Occipital lobe (tissue), 1 donor: ENCODE measurements at regions not wholly inside any gene's neighbourhood (a gene's known extent, or its start where the extent isn't known, plus 50 kb on each side); places are given as distances from the start of the nearest gene placed in this dataset.
"Not testable (repeated sequence)": the region's sequence is repeated elsewhere in the genome, so short reads cannot be mapped to it uniquely, and the experiment has no call there.

Experiments used
- DNase-seq: peaks from one replicate; lab custom pipeline; 2025; lab: John Stamatoyannopoulos, UW

DNA sequence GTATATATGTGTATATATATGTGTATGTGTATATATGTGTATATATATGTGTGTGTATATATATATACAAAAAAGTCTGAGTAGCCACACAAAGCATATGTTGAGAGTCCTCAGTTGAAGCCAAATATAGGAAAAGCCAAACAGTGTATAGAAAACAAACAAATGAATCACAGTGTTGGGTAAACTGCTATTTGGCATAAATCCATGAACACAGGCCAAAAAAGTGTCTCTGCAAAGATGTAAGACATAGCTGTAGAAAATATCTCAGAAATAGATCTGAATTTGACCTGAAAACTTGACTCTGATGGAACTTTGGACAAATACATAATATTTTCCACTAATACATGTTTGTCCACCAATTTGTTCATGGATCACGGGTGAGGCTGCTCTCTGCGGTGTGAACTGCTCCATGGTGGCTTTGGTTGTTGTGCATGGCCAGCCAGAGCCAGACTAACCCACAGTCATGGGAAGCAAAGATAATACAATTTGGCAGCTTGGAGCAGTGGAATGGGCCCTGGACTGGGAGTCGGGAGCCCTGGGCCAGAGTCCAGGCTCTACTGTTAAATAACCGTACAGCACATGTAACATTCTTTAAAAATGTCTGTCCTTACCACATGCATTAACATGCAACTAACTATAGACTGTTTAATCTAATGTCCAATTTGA is 76.9 kb upstream of the EED start:
- no peak for DNase-seq

DNA sequence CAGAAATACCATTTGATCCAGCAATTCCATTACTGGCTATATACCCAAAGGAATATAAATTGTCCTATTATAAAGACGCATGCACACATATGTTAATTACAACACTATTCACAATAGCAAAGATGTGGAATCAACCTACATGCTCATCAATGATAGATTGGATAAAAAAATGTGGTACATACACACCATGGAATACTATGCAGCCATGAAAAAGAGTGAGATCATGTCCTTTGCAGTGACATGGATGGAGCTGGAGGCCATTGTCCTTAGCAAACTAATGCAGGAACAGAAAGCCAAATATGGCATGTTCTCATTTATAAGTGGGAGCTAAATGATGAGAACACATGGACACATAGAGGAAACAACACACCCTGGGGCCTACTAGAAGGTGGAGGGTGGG is 78.3 kb upstream of the EED start:
- not testable (repeated sequence) for DNase-seq

DNA sequence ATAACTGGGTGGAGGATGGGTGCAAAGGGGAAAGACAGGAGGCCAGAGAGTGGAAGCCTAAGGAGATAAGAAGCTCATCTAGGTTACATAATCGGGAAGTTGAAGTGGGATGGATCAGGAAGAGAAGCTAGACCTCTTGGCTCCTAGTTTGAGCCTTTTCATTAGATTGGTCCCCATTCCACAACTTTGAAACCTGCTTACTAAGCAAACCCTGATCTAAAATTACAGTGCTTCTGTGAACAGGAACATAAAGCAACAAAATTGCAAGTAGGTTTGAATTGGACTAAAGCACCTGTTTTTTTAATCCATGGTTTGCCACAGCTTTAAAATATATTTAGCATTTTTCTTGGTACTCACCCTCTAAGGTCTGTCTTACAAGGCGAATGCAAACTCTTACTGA is 80.4 kb upstream of the EED start:
- DNase-seq = no peak

DNA sequence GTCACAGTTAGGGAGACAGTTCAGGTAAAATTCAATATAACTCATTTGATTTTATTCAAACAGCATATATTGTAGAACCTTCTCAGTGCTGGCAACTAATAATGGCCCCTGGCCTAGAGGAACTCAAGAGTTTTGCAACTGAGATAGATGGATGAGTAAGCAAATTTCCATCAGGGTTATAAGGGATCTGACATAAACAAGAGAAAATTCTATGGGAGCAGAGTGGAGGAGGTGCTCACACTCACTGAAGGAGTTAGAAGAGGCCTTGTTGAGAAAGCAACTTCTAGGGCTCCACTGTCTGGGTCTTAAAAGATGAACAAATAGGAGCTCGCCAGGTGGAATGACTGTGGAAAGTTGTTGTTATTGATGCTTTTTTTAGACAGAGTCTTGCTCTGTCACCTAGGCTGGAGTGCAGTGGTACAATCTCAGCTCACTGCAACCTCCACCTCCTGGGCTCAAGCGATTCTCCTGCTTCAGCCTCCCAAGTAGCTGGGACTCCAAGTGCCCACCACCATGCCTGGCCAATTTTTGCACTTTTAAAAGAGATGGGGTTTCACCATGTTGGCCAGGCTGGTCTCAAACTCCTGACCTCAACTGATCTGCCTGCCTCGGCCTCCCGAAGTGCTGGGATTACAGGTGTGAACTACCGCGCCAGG is 81.2 kb upstream of the EED start:
- DNase-seq = not testable (repeated sequence)

DNA sequence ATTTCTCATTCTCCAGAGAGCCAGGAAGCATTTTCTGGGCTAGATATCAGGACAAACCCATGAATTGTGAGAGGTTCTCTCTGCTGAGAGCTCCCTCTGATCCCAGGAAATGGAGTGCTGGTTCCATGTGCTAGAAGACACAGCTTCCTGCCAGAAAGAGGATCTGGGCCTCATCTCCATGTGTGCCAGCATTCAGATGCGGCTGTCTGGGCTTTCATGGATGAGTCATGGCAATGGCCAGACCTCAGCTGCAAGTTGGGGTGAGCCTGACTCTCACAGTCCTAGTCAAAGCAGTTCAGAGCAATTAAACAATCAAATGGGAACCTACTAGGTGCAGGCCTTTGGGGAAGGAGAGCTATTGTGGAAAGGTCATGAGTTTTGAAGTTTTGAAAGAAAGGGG is 82.3 kb upstream of the EED start:
- DNase-seq = peak; percentile 27

DNA sequence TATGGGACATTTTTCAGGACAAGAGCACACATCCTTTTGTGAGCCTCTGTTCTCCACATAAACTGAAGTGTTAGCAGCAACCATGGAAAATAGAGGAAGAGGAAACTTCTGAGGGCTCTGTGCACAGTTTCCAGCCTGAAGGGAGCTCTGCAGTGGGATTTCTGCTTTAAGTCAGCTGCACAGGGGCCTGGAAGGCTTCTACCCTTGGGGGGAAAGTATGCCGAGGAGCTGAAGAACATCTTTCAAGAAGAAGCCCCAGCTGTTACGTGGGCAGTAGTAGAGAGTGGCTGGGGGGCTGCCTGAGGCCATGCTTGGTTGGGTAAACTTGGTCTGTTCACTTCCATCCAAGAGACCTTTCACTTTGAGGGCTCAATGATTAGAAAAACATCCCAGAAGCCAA is 82.7 kb upstream of the EED start:
- no peak for DNase-seq

DNA sequence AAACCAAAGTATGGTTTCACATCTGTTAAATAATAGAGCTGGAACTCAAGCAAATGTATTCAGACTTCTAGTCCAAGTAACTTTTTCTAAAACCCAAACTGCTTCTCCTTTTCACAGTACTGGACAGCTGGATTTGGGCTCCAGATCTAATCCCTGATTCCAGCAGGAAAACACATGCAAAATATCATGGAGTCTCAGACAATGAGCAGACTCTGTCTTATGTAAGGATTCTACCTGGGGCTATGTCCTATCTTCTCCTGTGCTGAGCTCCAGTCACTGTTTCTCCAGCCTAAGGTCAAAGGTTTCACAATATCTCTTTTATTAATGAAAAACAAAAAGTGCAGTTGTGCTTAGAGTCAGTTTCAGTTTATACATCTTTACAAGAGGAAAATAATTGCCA is 83.2 kb upstream of the EED start:
- no peak for DNase-seq

DNA sequence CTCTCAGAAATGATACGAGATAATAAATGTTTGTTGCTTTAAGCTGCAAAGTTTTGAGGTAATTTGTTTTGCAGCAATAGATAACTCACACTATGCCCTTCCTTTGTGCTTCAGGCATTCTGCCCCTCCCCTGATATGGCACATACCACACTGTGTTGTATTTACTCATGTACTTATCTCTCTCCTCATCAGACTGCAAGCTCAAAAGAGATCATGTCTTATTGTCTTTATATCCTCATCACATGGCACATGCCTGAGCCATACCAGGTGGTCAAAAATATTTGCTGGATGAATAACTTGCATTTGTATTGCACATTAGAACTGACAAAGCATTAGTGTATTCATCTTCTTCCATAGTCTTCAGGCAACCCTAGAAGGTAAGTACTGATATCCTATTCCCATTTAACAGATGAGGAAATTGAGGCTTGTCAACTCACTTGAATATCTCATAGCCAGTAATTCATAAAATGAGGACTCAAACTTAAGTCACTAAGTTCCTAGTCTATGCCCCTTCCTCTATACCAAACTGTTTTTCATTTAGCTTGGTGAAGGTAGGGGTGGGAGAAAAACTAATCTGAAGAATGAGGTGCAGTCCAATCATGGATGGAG is 83.9 kb upstream of the EED start:
- DNase-seq = no peak

DNA sequence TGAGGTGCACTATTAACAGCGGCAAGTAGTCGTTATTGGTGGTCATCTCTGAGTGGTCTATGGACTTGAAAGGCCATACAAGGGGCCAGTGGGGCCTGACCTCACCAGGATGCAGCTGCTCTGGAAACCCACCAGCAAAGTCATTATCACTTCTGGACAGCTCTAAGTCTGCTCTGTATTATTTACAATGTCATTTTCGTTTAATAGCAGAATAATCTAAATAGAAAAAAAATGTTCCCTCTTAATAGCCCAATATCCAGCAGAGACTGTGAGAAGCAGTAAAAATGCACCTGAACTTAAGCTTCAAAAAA is 85.0 kb upstream of the EED start:
- DNase-seq = no peak

DNA sequence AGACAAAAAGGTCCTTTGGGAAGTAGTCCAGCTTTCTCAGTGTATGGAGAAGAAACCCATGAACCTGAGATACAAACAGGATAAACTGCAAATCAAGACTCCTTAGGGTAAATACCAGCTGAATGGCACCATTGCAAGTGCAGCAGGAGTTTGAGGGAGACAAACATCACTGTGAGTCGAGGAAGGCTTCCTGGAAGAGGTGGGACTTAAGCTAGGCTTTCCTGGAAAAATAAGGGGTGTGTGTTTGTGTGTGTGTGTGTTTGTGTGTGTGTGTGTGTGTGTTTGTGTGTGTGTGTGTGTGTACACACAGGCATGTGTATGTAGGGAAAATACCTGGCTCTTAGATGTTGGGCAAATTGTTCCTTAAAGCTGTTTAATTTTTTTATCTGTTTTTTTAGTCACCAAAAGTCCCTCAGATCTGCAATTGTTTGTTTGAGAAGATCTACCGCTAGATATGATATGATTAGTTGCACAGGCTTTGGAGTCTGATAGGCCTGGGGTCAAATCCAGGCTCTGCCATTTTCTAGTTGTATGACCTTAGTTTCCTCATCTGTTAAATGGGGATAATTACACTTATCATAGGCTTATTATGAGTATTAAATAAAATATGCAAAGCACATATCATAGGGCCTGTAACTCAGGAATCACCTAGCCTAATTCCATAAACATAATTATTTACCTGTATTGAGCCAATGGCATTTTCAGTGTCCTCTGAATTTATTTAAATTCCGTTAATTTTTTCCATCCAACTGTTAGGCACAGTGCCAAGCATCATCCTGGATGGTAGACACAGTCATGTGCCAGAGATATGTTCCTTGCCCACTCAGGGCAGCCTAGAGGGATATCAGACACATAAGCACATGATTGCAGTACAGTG is 85.6 kb upstream of the EED start:
- DNase-seq = no peak

DNA sequence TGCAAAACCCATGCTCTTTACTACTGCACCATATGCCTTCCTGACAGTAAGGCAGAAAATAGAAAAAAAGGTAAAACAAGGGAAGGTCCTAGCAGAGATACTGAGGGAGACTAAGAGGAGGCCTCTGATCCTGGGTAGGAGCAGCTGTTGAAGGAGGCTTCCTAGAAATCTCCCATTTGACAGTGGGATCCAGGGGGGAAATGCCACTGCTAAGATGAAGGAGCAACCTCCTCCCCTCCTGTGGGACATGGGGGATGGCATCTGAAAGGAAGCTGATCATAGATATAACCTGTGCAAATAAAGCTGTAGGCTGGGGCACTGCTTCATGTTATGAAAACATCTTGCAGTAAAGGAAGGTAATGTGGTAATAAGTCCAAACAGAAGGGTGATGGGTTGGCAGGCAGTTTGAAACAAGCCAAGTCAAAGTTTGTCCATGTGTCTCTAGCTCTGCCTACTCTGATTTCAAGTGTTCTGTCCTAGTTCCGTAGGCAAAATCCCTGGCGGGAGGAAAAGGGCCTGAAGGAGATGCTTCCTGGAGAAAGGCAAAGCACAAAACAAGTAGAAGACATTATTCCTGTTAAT is 86.7 kb upstream of the EED start:
- DNase-seq = no peak

DNA sequence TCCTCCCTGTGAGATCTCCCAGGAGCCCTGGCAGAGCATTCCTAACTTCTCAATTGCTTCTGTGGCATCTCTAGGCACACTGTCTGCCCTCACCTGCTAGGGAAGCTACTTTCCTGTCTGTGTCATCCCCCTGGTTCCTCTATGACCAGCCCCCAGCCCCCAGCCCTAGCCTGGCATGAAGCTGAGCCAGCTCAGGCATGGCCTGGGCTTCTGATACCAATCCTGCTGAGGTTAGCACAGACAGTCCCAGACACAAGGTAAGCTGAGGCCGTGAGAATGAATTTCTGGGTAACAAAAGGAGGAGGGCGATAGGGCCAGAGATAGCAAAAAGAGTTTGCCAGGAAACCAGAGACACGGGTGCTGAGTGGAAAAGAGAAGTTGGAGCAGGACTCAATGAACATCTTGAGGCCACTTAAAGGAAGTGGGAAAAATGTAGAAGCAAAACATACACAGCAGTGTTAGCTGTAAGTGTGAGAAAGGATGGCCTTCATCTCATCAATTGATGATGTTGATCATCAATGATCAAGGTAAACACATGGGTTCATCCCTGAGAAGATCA is 87.6 kb upstream of the PICALM start:
- DNase-seq = no peak

DNA sequence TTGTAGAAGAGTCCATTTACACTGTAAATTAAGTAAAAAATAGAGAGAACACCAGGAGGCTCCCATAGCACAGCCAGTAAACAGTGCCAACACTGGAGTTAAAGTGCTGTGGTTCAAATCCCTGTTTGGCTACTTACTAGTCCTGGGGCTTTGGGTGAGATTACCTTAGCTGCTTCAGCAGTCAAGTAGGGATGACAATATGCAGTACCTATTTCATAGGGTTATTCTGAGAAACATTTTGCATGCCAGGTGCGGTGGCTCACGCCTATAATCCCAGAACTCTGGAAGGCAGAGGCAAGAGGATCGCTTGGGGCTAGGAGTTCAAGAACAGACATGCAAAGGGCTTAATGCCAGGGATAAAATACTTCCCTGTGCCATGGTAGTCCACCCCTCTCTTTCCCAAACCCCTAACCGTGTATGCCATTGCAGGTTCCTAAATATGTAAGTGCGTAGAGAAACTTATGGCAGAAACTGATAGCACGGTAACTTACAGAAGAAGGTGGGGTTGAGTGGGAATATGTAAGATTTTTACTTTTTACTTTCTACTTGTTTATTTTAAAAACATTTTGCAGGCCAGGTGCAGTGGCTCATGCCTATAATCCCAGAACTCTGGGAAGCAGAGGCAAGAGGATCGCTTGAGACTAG is 86.4 kb upstream of the PICALM start:
- DNase-seq = no peak

DNA sequence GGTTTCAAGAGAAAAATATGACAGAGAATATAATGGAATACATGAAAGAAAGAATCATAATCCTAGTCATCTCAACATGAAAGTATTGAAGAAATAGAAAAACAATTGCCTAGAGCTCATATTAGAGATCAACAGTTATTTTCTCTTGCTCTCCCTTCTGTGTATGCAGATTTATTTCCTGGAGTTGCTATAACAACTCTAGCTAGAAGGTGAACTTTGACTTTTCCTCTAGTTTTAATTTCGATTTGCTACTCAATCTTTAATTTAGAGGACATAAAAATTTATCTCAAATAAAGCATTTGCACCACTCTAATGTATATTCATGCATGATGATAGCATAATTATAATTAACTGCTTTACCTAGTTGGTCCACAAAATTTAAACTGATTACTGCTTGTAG is 84.6 kb upstream of the PICALM start:
- DNase-seq = no peak

DNA sequence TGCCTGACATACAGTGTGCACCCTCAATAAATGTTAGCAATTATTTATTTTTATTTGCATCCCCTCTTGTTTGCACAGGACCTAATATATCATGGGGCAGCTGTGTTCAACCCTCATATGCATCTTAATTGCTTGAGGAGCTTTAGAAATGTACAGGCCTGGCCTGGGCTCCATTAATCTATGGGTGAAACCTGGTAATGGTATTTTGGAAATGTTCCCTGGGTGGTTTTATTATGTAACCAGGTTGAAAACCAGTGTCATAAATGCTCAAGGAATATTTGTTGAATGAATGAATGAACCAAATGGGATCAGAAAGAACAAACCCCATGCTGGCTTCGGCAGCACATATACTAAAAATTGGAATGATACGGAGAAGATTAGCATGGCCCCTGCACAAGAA is 84.0 kb upstream of the PICALM start:
- no peak for DNase-seq

DNA sequence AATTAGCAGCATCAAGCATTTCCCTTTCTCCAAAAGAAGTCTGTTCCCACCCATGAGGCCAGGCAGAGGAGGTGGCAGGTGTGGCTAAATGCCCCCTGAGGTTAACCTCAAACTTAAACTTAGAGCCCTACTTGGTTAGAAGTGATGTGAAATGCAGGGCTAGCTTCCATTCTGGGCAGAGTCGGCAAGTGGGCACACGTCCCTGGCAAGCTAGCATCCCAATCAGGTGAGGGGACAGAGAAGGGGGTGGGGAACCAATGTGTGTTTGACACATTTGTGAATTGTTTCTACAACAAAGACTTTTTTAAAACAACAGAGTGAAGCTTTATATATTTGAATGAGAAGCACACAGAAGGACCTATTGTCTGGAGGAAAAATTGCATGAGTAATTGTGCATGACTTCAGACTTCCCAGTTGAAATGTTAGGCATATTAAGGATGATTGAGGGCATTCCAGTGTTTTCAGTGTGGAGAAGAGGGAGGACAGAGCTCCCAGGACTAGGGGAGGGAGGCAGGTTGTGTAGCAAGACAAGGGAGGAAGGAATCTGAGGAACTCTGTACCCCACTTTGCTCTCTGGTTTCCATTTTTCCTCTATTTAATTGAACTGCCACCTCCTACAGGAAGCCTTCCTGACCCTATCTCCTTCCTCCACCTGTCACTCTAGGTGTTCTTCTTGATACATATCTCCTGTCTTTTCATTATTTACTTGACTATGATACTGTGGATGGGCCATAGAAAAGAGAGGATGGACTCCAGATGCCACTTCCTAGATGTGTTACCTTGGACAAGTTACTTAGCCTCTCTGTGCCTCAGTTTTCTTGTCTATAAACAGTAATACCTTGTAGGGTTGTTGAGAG is 83.3 kb upstream of the PICALM start:
- peak; percentile 50 for DNase-seq

DNA sequence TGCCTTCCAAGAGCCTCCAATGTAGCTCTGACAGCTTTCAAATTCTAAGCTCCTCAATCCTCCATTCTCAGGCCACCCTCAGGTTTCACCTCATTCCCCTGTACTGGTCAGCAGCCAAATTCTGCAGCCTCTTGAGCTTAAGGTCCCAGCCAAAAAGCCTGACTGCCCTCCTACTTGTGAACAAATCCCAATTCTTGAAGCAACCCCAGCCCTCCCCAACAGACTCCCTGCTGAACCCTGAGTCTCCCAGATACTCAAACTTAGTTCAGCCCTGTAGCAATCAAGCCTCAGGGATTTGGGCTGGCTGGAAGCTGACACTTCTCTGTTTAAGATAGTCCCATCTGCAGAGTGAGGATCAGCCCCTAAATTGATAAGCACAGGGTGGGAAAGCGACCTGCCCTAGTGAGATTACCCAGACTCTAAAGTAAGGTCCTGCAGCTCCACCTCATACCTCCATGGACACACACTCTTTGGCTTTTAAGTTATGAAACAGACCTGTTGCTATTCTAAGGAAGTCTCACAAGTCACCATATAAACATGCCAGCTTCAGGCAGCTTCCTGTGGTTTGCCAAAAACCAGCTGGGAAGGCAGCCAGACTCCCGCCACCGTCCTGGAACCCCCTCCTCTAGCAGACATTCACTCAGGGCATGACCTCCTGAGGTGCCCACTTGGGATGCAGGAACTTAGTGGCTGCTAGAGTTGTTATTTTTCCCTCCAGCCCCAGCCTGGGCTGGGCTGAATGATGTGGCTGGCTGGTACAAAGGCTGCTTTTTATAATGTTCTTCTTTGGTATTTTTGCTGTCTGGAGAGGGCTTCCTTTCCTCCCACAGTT is 82.5 kb upstream of the PICALM start:
- DNase-seq = peak; percentile 43

DNA sequence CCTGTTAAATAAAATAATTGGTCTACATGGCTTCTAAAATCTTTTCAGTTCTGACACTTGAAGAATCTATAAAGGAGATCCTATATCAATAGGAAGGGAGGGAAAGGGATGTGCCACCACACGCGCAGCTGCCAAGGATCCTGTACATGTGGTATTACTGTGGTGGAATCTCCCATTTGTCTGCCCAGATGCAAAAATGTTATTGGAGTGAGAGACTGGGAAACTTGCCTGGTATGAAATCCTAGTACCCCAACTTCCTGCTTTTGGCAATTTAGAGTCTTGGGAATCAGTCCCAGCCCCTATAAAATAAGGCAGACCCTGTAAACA is 81.9 kb upstream of the PICALM start:
- DNase-seq = no peak

DNA sequence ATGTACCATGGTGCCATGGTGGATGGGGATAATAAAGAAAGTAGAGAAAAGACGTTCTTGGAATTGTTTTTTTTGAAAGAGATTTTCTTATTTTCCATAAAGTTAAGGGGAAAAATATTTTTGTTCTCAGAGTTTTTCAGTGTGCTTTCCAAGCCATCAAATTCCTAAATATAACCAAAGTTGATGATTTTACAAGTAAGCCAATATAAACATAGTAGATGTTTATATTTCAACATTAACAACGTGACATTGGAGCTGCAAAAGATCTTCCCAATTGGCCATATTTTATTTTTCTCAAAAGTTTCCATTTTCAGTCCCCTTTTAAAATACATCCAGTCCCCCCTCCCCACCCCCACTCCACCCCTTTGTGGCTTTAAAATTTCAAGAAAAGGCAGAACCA is 80.9 kb upstream of the PICALM start:
- no peak for DNase-seq
